ENCODE measurements at regions not wholly inside any gene's neighbourhood (a gene's known extent, or its start where the extent isn't known, plus 50 kb on each side); places are given as distances from the start of the nearest gene placed in this dataset.

- no peak for DNase-seq
Measured at GRCh38 chr2:239461291-239462190, 60.7 kb upstream of the HDAC4 start.

- no peak for DNase-seq
Measured at GRCh38 chr2:239460780-239461179, 60.0 kb upstream of the HDAC4 start.

GRCh38 chr2:239459606-239460005, 58.8 kb upstream of the HDAC4 start:
- DNase-seq: no peak

GRCh38 chr2:239459056-239459455, 58.2 kb upstream of the HDAC4 start:
- no peak for DNase-seq

GRCh38 chr2:239457586-239458445, 57.0 kb upstream of the HDAC4 start:
- DNase-seq: no peak

- DNase-seq: no peak
Measured at GRCh38 chr2:239456940-239457339, 56.1 kb upstream of the HDAC4 start.

- no peak for DNase-seq
Measured at GRCh38 chr2:239455436-239456203, 54.8 kb upstream of the HDAC4 start.

GRCh38 chr2:239454507-239454906, 53.7 kb upstream of the HDAC4 start:
- no peak for DNase-seq

Measured in midbrain (tissue), 1 donor.